ENCODE measurements at regions not wholly inside any gene's neighbourhood (a gene's known extent, or its start where the extent isn't known, plus 50 kb on each side); places are given as distances from the start of the nearest gene placed in this dataset.

GRCh38 chr17:72501404-72502370 is 380.9 kb downstream of the SOX9 start:
- DNase-seq (ENCODE audit: low read depth), result no peak

GRCh38 chr17:72502371-72503341 is 381.8 kb downstream of the SOX9 start:
- DNase-seq (ENCODE audit: low read depth), result no peak

- DNase-seq (ENCODE audit: low read depth), result no peak
Observed at GRCh38 chr17:72503556-72503955, 382.7 kb downstream of the SOX9 start.

GRCh38 chr17:72504783-72505182 is 384.0 kb downstream of the SOX9 start:
- DNase-seq (ENCODE audit: low read depth), result no peak

GRCh38 chr17:72506773-72507172 is 386.0 kb downstream of the SOX9 start:
- DNase-seq (ENCODE audit: low read depth), result no peak

GRCh38 chr17:72507370-72507769 is 386.6 kb downstream of the SOX9 start:
- no peak for DNase-seq (ENCODE audit: low read depth)

GRCh38 chr17:72510351-72511016 is 389.7 kb downstream of the SOX9 start:
- no peak for DNase-seq (ENCODE audit: low read depth)

- no peak for DNase-seq (ENCODE audit: low read depth)
Observed at GRCh38 chr17:72511242-72511641, 390.4 kb downstream of the SOX9 start.

GRCh38 chr17:72511874-72512273 is 391.1 kb downstream of the SOX9 start:
- DNase-seq (ENCODE audit: low read depth), result no peak

GRCh38 chr17:72512649-72513556 is 392.1 kb downstream of the SOX9 start:
- DNase-seq (ENCODE audit: low read depth), result no peak

GRCh38 chr17:72514321-72514861 is 393.6 kb downstream of the SOX9 start:
- no peak for DNase-seq (ENCODE audit: low read depth)

- DNase-seq (ENCODE audit: low read depth), result no peak
Observed at GRCh38 chr17:72514891-72515290, 394.1 kb downstream of the SOX9 start.

GRCh38 chr17:72515291-72516065 is 394.7 kb downstream of the SOX9 start:
- no peak for DNase-seq (ENCODE audit: low read depth)

- DNase-seq (ENCODE audit: low read depth), result no peak
Observed at GRCh38 chr17:72516772-72517399, 396.1 kb downstream of the SOX9 start.

- DNase-seq (ENCODE audit: low read depth), result no peak
Observed at GRCh38 chr17:72517413-72518158, 396.8 kb downstream of the SOX9 start.

- DNase-seq (ENCODE audit: low read depth), result no peak
Observed at GRCh38 chr17:72518159-72518732, 397.4 kb downstream of the SOX9 start.

GRCh38 chr17:72518753-72519597 is 398.2 kb downstream of the SOX9 start:
- no peak for DNase-seq (ENCODE audit: low read depth)

GRCh38 chr17:72519598-72519936 is 398.7 kb downstream of the SOX9 start:
- no peak for DNase-seq (ENCODE audit: low read depth)
